HEK293 (cell line): ENCODE measurements at regions not wholly inside any gene's neighbourhood (a gene's known extent, or its start where the extent isn't known, plus 50 kb on each side); places are given as distances from the start of the nearest gene placed in this dataset.
"Not testable (repeated sequence)": the region's sequence is repeated elsewhere in the genome, so short reads cannot be mapped to it uniquely, and the experiment has no call there.

Experiments used
- CTCF ChIA-PET: fragments of 350-600 bp; formaldehyde crosslinking; extraction: SDS; loops from one replicate; lab custom pipeline; 2021; ENCODE audit warnings: antibody characterized with exemption; lab: Yijun Ruan, JAX
- POLR2A ChIA-PET: fragments of 300-600 bp; formaldehyde crosslinking; extraction: SDS; loops from one replicate; lab custom pipeline; 2020; ENCODE audit warnings: antibody characterized with exemption, inconsistent platforms; lab: Yijun Ruan, JAX
- H3K27ac ChIP-seq: fragments of 200-500 bp; sonication (Bioruptor generic); 2 replicates; pipeline ENCODE4 v1.5.1; 2014; ENCODE audit warnings: low read depth, low read length, control low read depth, inconsistent platforms; ENCODE audit errors: extremely low read depth
- H3K36me3 ChIP-seq, 2 experiments: fragments of 200-500 bp in 1 of 2; sonication (Bioruptor generic) in 1 of 2; 1 replicate in 1 of 2; 2 replicates in 1 of 2; pipeline ENCODE4 v1.5.1; 2014 to 2017; ENCODE audit warnings: inconsistent platforms in 2 of 2, low read length in 2 of 2; ENCODE audit not compliant: control insufficient read depth in 2 of 2, insufficient read depth in 1 of 2
- H3K4me1 ChIP-seq: fragments of 200-500 bp; sonication (Bioruptor generic); 2 replicates; pipeline ENCODE4 v1.5.1; 2014; ENCODE audit warnings: mild to moderate bottlenecking, low read length, inconsistent platforms; ENCODE audit not compliant: control insufficient read depth, insufficient read depth
- H3K4me3 ChIP-seq: 2 replicates; pipeline ENCODE4 v1.5.1; 2011; ENCODE audit warnings: low read depth, mild to moderate bottlenecking, control low read depth, low read length, moderate library complexity
- H3K9me3 ChIP-seq: fragments of 200-500 bp; sonication (Bioruptor generic); 2 replicates; pipeline ENCODE4 v1.5.1; 2014; ENCODE audit warnings: low read depth, low read length, inconsistent platforms; ENCODE audit not compliant: control insufficient read depth, insufficient read depth
- RBAK ChIP-seq: fragments of 450-650 bp; formaldehyde crosslinking; IDR thresholded peaks from 2 replicates; pipeline ENCODE4 v1.5.1; 2016; ENCODE audit warnings: missing biosample characterization, missing genetic modification characterization
- TRIM28 ChIP-seq: IDR thresholded peaks from 2 replicates; pipeline ENCODE4 v1.6.1; 2011; ENCODE audit warnings: low read length, control low read depth, borderline replicate concordance
- ZIC2 ChIP-seq: fragments of 450-650 bp; formaldehyde crosslinking; IDR thresholded peaks from 2 replicates; pipeline ENCODE4 v1.5.1; 2016; ENCODE audit warnings: missing biosample characterization, missing genetic modification characterization
- ZNF175 ChIP-seq: fragments of 450-650 bp; formaldehyde crosslinking; IDR thresholded peaks from 2 replicates; pipeline ENCODE4 v1.5.1; 2016; ENCODE audit warnings: missing biosample characterization, missing genetic modification characterization
- ZNF184 ChIP-seq: fragments of 450-650 bp; IDR thresholded peaks from 2 replicates; pipeline ENCODE4 v1.5.1; 2018; ENCODE audit warnings: missing biosample characterization, mild to moderate bottlenecking, missing genetic modification characterization
- ZNF324 ChIP-seq: fragments of 450-650 bp; formaldehyde crosslinking; IDR thresholded peaks from 2 replicates; pipeline ENCODE4 v1.5.1; 2016; ENCODE audit warnings: missing biosample characterization, missing genetic modification characterization
- ZNF530 ChIP-seq: fragments of 450-650 bp; formaldehyde crosslinking; IDR thresholded peaks from 2 replicates; pipeline ENCODE4 v1.5.1; 2016; ENCODE audit warnings: low read depth, missing biosample characterization, missing genetic modification characterization
- ZNF585B ChIP-seq: fragments of 450-650 bp; formaldehyde crosslinking; IDR thresholded peaks from 2 replicates; pipeline ENCODE4 v1.5.1; 2016; ENCODE audit warnings: missing biosample characterization, missing genetic modification characterization
- ZNF624 ChIP-seq: fragments of 450-650 bp; formaldehyde crosslinking; IDR thresholded peaks from 2 replicates; pipeline ENCODE4 v1.5.1; 2017; ENCODE audit warnings: missing biosample characterization, missing genetic modification characterization
- ZNF747 ChIP-seq: fragments of 450-650 bp; formaldehyde crosslinking; IDR thresholded peaks from 2 replicates; pipeline ENCODE4 v1.5.1; 2016; ENCODE audit warnings: missing biosample characterization, missing genetic modification characterization
- ZNF76 ChIP-seq: fragments of 450-650 bp; formaldehyde crosslinking; IDR thresholded peaks from 2 replicates; pipeline ENCODE4; 2016; ENCODE audit warnings: low read depth, missing biosample characterization, missing genetic modification characterization, borderline replicate concordance
- TF ChIP-seq, protein P1 (sequence below): fragments of 450-650 bp; formaldehyde crosslinking; IDR thresholded peaks from 2 replicates; pipeline ENCODE4 v1.5.1; 2016; ENCODE audit warnings: missing biosample characterization, missing genetic modification characterization, borderline replicate concordance
- TF ChIP-seq, protein P2 (sequence below): IDR thresholded peaks from 2 replicates; pipeline ENCODE4 v1.6.1; 2011; ENCODE audit warnings: mild to moderate bottlenecking, low read depth, low read length, borderline replicate concordance
- TF ChIP-seq, protein P3 (sequence below): fragments of 450-650 bp; formaldehyde crosslinking; IDR thresholded peaks from 2 replicates; pipeline ENCODE4 v1.5.1; 2016; ENCODE audit warnings: missing biosample characterization, missing genetic modification characterization
- TF ChIP-seq, protein P4 (sequence below): fragments of 450-650 bp; formaldehyde crosslinking; IDR thresholded peaks from 2 replicates; pipeline ENCODE4 v1.5.1; 2017; ENCODE audit warnings: missing biosample characterization, missing genetic modification characterization

DNA sequence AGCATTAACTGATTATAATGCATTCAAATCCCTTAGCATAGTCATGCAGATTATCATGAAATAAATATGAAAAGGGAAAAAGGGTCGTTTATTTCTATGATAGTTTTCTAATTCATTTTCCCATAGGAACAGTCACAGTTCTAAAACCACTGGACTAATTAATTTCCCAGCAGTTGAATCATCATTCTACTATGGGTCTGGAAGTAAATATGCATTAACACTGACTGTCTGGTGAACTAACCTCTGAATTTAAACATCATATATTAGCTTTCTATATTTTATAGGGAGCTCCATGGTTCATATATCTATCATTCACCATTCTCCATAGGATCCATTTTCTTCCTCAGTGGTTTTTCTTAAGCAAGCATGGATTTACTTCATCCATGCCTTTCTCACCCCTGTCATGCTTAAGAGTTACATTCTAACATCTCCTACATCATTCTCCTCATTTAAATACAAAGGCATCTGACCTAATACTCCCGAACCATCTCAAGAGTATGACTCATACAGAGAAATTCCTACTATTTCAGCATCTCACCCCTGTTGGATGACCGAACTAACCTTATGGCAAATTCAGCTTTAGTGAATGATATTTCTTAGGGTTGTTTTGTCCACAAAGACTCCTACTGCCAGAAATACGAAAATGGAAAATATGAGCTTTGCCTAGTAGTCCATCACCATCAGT, 198.7 kb upstream of the ADAMTS3 start:
- CTCF ChIA-PET, result interaction anchor here (0.6 kb wide), 1 partner anchor 52 kb away, joined by 4 read pairs; no protein-coding TSS in a partner anchor
- H3K9me3 ChIP-seq, result no peaks in the 10 kb centered on the region
- H3K27ac ChIP-seq, result no peak overlapping the region
- H3K4me3 ChIP-seq, result no peak overlapping the region
- no peak for TF ChIP-seq ZNF747
- TF ChIP-seq ZIC2, result no peak
- TF ChIP-seq, protein P1, sequence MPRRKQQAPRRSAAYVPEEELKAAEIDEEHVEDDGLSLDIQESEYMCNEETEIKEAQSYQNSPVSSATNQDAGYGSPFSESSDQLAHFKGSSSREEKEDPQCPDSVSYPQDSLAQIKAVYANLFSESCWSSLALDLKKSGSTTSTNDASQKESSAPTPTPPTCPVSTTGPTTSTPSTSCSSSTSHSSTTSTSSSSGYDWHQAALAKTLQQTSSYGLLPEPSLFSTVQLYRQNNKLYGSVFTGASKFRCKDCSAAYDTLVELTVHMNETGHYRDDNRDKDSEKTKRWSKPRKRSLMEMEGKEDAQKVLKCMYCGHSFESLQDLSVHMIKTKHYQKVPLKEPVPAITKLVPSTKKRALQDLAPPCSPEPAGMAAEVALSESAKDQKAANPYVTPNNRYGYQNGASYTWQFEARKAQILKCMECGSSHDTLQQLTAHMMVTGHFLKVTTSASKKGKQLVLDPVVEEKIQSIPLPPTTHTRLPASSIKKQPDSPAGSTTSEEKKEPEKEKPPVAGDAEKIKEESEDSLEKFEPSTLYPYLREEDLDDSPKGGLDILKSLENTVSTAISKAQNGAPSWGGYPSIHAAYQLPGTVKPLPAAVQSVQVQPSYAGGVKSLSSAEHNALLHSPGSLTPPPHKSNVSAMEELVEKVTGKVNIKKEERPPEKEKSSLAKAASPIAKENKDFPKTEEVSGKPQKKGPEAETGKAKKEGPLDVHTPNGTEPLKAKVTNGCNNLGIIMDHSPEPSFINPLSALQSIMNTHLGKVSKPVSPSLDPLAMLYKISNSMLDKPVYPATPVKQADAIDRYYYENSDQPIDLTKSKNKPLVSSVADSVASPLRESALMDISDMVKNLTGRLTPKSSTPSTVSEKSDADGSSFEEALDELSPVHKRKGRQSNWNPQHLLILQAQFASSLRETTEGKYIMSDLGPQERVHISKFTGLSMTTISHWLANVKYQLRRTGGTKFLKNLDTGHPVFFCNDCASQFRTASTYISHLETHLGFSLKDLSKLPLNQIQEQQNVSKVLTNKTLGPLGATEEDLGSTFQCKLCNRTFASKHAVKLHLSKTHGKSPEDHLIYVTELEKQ (tag by site-specific recombination), result no peak
- no peak for TF ChIP-seq ZNF624 (tag by site-specific recombination)
- no peak for TF ChIP-seq TRIM28
- TF ChIP-seq, protein P2, sequence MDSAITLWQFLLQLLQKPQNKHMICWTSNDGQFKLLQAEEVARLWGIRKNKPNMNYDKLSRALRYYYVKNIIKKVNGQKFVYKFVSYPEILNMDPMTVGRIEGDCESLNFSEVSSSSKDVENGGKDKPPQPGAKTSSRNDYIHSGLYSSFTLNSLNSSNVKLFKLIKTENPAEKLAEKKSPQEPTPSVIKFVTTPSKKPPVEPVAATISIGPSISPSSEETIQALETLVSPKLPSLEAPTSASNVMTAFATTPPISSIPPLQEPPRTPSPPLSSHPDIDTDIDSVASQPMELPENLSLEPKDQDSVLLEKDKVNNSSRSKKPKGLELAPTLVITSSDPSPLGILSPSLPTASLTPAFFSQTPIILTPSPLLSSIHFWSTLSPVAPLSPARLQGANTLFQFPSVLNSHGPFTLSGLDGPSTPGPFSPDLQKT, result no peak
- TF ChIP-seq RBAK (tag by site-specific recombination), result no peak
- no peak for TF ChIP-seq ZNF585B
- TF ChIP-seq ZNF324 (tag by site-specific recombination), result no peak
- TF ChIP-seq, protein P3, sequence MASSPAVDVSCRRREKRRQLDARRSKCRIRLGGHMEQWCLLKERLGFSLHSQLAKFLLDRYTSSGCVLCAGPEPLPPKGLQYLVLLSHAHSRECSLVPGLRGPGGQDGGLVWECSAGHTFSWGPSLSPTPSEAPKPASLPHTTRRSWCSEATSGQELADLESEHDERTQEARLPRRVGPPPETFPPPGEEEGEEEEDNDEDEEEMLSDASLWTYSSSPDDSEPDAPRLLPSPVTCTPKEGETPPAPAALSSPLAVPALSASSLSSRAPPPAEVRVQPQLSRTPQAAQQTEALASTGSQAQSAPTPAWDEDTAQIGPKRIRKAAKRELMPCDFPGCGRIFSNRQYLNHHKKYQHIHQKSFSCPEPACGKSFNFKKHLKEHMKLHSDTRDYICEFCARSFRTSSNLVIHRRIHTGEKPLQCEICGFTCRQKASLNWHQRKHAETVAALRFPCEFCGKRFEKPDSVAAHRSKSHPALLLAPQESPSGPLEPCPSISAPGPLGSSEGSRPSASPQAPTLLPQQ (tag by site-specific recombination), result no peak
- TF ChIP-seq ZNF530, result no peak
- TF ChIP-seq ZNF184 (tag by site-specific recombination), result no peak
- TF ChIP-seq ZNF76 (tag by site-specific recombination), result no peak
- TF ChIP-seq, protein P4, sequence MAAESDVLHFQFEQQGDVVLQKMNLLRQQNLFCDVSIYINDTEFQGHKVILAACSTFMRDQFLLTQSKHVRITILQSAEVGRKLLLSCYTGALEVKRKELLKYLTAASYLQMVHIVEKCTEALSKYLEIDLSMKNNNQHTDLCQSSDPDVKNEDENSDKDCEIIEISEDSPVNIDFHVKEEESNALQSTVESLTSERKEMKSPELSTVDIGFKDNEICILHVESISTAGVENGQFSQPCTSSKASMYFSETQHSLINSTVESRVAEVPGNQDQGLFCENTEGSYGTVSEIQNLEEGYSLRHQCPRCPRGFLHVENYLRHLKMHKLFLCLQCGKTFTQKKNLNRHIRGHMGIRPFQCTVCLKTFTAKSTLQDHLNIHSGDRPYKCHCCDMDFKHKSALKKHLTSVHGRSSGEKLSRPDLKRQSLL (tag by site-specific recombination), result no peak
- no peak for TF ChIP-seq ZNF175 (tag by site-specific recombination)
- POLR2A ChIA-PET, result no interaction called here
- no peaks in the 10 kb centered on the region for H3K36me3 ChIP-seq
- H3K4me1 ChIP-seq, result no peaks in the 10 kb centered on the region

DNA sequence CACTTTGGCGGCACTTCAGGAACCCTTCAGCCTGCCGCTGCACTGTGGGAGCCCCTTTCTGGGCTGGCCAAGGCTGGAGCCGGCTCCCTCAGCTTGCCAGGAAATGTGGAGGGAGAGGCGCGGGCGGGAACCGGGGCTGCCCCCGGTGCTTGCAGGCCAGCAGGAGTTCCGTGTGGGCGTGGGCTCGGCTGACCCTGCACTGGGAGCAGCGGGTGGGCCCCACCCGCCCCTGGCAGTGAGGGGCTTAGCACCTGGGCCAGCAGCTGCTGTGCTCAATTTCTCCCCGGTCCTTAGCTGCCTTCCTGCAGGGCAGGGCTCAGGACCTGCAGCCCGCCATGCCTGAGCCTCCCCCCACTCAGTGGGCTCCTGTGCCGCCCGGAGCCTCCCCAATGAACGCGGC, 196.8 kb upstream of the ADAMTS3 start:
- H3K36me3 ChIP-seq, CTCF ChIA-PET, H3K9me3 ChIP-seq, H3K4me3 ChIP-seq, H3K27ac ChIP-seq, POLR2A ChIA-PET, H3K4me1 ChIP-seq: not testable (repeated sequence)
